Peyer's patch (tissue), 4 donors: ENCODE measurements at regions not wholly inside any gene's neighbourhood (a gene's known extent, or its start where the extent isn't known, plus 50 kb on each side); places are given as distances from the start of the nearest gene placed in this dataset.

Source experiments
- CTCF ChIP-seq, 6 experiments: fragments of 450-650 bp in 4 of 6; fragments of 200-600 bp in 2 of 6; sonication (generic) in 1 of 6; IDR thresholded peaks; one replicate each; pipeline ENCODE4 v1.5.1; 2017 to 2019; ENCODE audit warnings: antibody characterized with exemption in 6 of 6, mild to moderate bottlenecking in 3 of 6, moderate library complexity in 1 of 6
- POLR2A ChIP-seq, 2 donors: fragments of 450-650 bp; IDR thresholded peaks; one replicate each; pipeline ENCODE4 v1.5.1; 2017; ENCODE audit warnings: antibody characterized with exemption in 2 of 2, mild to moderate bottlenecking in 2 of 2, moderate library complexity in 2 of 2

GRCh38 chr3:178950676-178951075 is 120.9 kb downstream of the ZMAT3 start:
- TF ChIP-seq CTCF (IDR thresholded peaks at IDR 0.05), result no peak
- TF ChIP-seq POLR2A (IDR thresholded peaks at IDR 0.05), result no peak
